GM12878 (cell line): ENCODE measurements at regions not wholly inside any gene's neighbourhood (a gene's known extent, or its start where the extent isn't known, plus 50 kb on each side); places are given as distances from the start of the nearest gene placed in this dataset.

ENCODE experiments used
- ATAC-seq: fragments of 200-7000 bp; cut with Tn5 transposase; 3 replicates; pipeline ENCODE4 v1.9.1; 2020; ENCODE audit warnings: mild to moderate bottlenecking, moderate library complexity
- BruUV-seq: library from RNA; stranded (reverse); fragments of 400-500 nt; replicated peaks from 2 replicates; lab custom pipeline; 2021; lab: Mats Ljungman, UMichigan
- CTCF ChIA-PET: fragments of 300-600 bp; sonication (Branson Sonifier 250); formaldehyde crosslinking; extraction: SDS; loops from one replicate; lab custom pipeline; 2021; ENCODE audit warnings: inconsistent platforms; lab: Yijun Ruan, JAX
- POLR2A ChIA-PET: fragments of 350-600 bp; formaldehyde crosslinking; extraction: SDS; loops from one replicate; lab custom pipeline; 2021; ENCODE audit warnings: inconsistent platforms; lab: Charles Lee
- RAD21 ChIA-PET: fragments of 300-600 bp; sonication (Branson Sonifier 250); formaldehyde crosslinking; loops from one replicate; lab custom pipeline; 2023; ENCODE audit warnings: antibody characterized with exemption; ENCODE audit not compliant: unreplicated experiment; lab: Charles Lee
- SMC1A ChIA-PET: fragments of 300-600 bp; sonication (Branson Sonifier 250); formaldehyde crosslinking; loops from one replicate; lab custom pipeline; 2023; ENCODE audit not compliant: unreplicated experiment, uncharacterized antibody; lab: Charles Lee
- DNase-seq: peaks from one replicate; pipeline ENCODE4 v3.0.0-alpha.2; 2011; ENCODE audit warnings: low read depth, low spot score
- FAIRE-seq: peaks from 3 replicates; lab custom pipeline; 2011; peaks lifted over from hg19 to GRCh38; lab: Jason Lieb, UNC
- H2AFZ ChIP-seq: 2 replicates; pipeline ENCODE4 v1.6.0; 2011; ENCODE audit warnings: low read depth, low read length, control low read depth; ENCODE audit not compliant: control insufficient read depth
- H3K27ac ChIP-seq: 2 replicates; pipeline ENCODE4 v1.5.1; 2011; ENCODE audit warnings: control low read depth; ENCODE audit not compliant: control insufficient read depth, insufficient read depth
- H3K27me3 ChIP-seq, 2 experiments: replicated peaks in 1 of 2; 2 replicates each; pipeline versions ENCODE4 v1.6.0 to v1.6.1; 2011; ENCODE audit warnings: low read length in 1 of 2; ENCODE audit not compliant: control insufficient read depth in 2 of 2, insufficient read depth in 2 of 2
- H3K36me3 ChIP-seq, 2 experiments: 2 replicates each; pipeline ENCODE4 v1.5.1; 2011; ENCODE audit warnings: low read length in 1 of 2; ENCODE audit not compliant: control insufficient read depth in 2 of 2, insufficient read depth in 2 of 2
- H3K4me1 ChIP-seq: 2 replicates; pipeline ENCODE4 v1.6.1; 2011; ENCODE audit warnings: mild to moderate bottlenecking, low read length, moderate library complexity, mixed read lengths; ENCODE audit not compliant: control insufficient read depth, insufficient read depth
- H3K4me2 ChIP-seq: 2 replicates; pipeline ENCODE4 v1.6.0; 2011; ENCODE audit warnings: control low read depth; ENCODE audit not compliant: control insufficient read depth, insufficient read depth
- H3K4me3 ChIP-seq: fragments of 200-600 bp; sonication (generic); 2 replicates; pipeline ENCODE4 v1.5.1; 2016
- H3K79me2 ChIP-seq: 2 replicates; pipeline ENCODE4 v1.6.0; 2011; ENCODE audit warnings: low read length; ENCODE audit not compliant: control insufficient read depth, insufficient read depth
- H3K9ac ChIP-seq: 2 replicates; pipeline ENCODE4 v1.8.0; 2011; ENCODE audit warnings: low read length, control low read depth, mixed read lengths; ENCODE audit not compliant: control insufficient read depth, insufficient read depth
- H3K9me3 ChIP-seq: replicated peaks from 3 replicates; pipeline ENCODE4 v1.5.1; 2011; ENCODE audit warnings: mild to moderate bottlenecking, low read length; ENCODE audit not compliant: control insufficient read depth, insufficient read depth
- H4K20me1 ChIP-seq: 2 replicates; pipeline ENCODE4 v1.6.0; 2011; ENCODE audit not compliant: control insufficient read depth, insufficient read depth
- BHLHE40 ChIP-seq, 2 experiments: fragments of 450-650 bp in 1 of 2; IDR thresholded peaks; 2 replicates each; pipeline ENCODE4 v1.6.1; 2011 to 2017; ENCODE audit warnings: low read depth in 2 of 2, borderline replicate concordance in 1 of 2, improper control_type of control experiment in 1 of 2, low read length in 1 of 2, mild to moderate bottlenecking in 1 of 2
- BRCA1 ChIP-seq: IDR thresholded peaks from 2 replicates; pipeline ENCODE4 v1.6.1; 2011; ENCODE audit warnings: low read depth, low read length, improper control_type of control experiment
- CEBPB ChIP-seq, 2 experiments: fragments of 150-350 bp in 1 of 2; IDR thresholded peaks; 2 replicates each; pipeline ENCODE4 v1.6.1; 2012 to 2014; ENCODE audit warnings: low read depth in 2 of 2, low read length in 2 of 2, borderline replicate concordance in 1 of 2, inconsistent platforms in 1 of 2
- JUND ChIP-seq: IDR thresholded peaks from 2 replicates; pipeline ENCODE4 v1.6.1; 2012; ENCODE audit warnings: low read depth, mild to moderate bottlenecking, low read length, improper control_type of control experiment, moderate library complexity
- LARP7 ChIP-seq: fragments of 450-650 bp; IDR thresholded peaks from 2 replicates; pipeline ENCODE4 v1.6.1; 2017; ENCODE audit warnings: mild to moderate bottlenecking
- MTA3 ChIP-seq: IDR thresholded peaks from 2 replicates; pipeline ENCODE4 v1.6.1; 2012; ENCODE audit warnings: low read length, inconsistent platforms, borderline replicate concordance
- RFX5 ChIP-seq: IDR thresholded peaks from 2 replicates; pipeline ENCODE4 v1.6.1; 2011; ENCODE audit warnings: low read depth, low read length, improper control_type of control experiment
- RUNX3 ChIP-seq: IDR thresholded peaks from 2 replicates; pipeline ENCODE4 v1.6.1; 2012; ENCODE audit warnings: low read length, inconsistent platforms
- SMARCA5 ChIP-seq: fragments of 450-650 bp; IDR thresholded peaks from 2 replicates; pipeline ENCODE4 v1.6.1; 2017; ENCODE audit warnings: mild to moderate bottlenecking
- SREBF2 ChIP-seq: IDR thresholded peaks from 2 replicates; pipeline ENCODE4 v1.6.1; 2012; ENCODE audit warnings: mild to moderate bottlenecking, low read length
- TBL1XR1 ChIP-seq: IDR thresholded peaks from 2 replicates; pipeline ENCODE4 v1.6.1; 2012; ENCODE audit warnings: low read depth, low read length, improper control_type of control experiment
- TCF3 ChIP-seq: IDR thresholded peaks from 2 replicates; pipeline ENCODE4 v1.6.1; 2012; ENCODE audit warnings: low read depth, mild to moderate bottlenecking, low read length, borderline replicate concordance; ENCODE audit not compliant: insufficient read depth
- USF1 ChIP-seq: IDR thresholded peaks from 2 replicates; pipeline ENCODE4 v1.6.1; 2011; ENCODE audit warnings: borderline replicate concordance, low read depth, mild to moderate bottlenecking, moderate library complexity, mixed read lengths, low read length; ENCODE audit not compliant: insufficient read depth; ENCODE audit errors: extremely low read length
- ZBED1 ChIP-seq: IDR thresholded peaks from 2 replicates; pipeline ENCODE4 v1.6.1; 2016; ENCODE audit warnings: borderline replicate concordance
- ZSCAN29 ChIP-seq: fragments of 450-650 bp; IDR thresholded peaks from 2 replicates; pipeline ENCODE4 v1.6.1; 2017; ENCODE audit warnings: mild to moderate bottlenecking, moderate library complexity
- WGBS: methylation state at CpG from one replicate; pipeline ENCODE4 v1.1.6; 2016; ENCODE audit warnings: low lambda C conversion rate; ENCODE audit not compliant: insufficient replicate concordance, insufficient coverage; ENCODE audit errors: missing lambda C conversion rate; 5-methylcytosine and 5-hydroxymethylcytosine counted together
- in situ Hi-C: fragments of 300-500 bp; cut with MboI; formaldehyde crosslinking; loops from 9 replicates; pipeline ENCODE4 v1.14.3; 2018; ENCODE audit warnings: mixed read lengths
- intact Hi-C: fragments of 100-400 bp; cut with micrococcal nuclease; formaldehyde crosslinking; loops from one replicate; pipeline ENCODE4 v1.14.2; 2022; ENCODE audit not compliant: unreplicated experiment
- TF ChIP-seq, protein P1 (sequence below): fragments of 450-650 bp; IDR thresholded peaks from 2 replicates; pipeline ENCODE4 v1.6.1; 2016; ENCODE audit warnings: mild to moderate bottlenecking
- TF ChIP-seq, protein P2 (sequence below): IDR thresholded peaks from 2 replicates; pipeline ENCODE4 v1.6.1; 2011; ENCODE audit warnings: low read depth, mild to moderate bottlenecking, low read length, moderate library complexity, borderline replicate concordance; ENCODE audit errors: extremely low read depth
- TF ChIP-seq, protein P3 (sequence below): fragments of 450-650 bp; formaldehyde crosslinking; IDR thresholded peaks from 2 replicates; pipeline ENCODE4 v1.4.0; 2020; ENCODE audit warnings: mild to moderate bottlenecking, moderate library complexity

DNA sequence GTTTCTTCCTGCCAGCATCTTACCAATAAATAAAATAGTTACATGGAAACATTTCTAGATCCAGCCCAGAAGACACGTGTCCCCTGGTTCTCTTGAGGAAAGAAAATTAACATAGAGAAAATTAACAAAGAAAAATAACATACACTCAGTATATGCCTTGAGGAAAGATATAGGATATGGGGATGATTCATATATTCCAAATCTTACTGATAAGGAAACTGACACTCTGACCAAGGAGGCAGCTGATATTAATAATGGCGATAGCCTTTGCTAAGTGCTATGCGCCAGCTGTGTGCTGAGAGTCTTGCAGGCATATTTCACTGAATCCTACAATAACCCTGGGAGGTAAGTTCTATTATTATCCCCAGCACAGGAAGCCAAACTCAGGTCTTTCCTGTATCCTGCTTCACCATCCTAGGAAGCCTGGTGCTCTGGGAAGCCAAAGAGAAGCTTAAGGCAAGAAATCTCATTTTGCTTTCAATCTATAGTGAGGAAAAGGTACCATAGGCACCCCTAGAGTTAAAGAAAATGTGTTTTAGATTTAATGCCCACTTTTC lies 302.7 kb upstream of the NREP start (continued):
- no peak for TF ChIP-seq MTA3
- TF ChIP-seq, protein P1, sequence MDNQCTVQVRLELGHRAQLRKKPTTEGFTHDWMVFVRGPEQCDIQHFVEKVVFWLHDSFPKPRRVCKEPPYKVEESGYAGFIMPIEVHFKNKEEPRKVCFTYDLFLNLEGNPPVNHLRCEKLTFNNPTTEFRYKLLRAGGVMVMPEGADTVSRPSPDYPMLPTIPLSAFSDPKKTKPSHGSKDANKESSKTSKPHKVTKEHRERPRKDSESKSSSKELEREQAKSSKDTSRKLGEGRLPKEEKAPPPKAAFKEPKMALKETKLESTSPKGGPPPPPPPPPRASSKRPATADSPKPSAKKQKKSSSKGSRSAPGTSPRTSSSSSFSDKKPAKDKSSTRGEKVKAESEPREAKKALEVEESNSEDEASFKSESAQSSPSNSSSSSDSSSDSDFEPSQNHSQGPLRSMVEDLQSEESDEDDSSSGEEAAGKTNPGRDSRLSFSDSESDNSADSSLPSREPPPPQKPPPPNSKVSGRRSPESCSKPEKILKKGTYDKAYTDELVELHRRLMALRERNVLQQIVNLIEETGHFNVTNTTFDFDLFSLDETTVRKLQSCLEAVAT: no peak
- no peak for TF ChIP-seq TCF3
- no peak for TF ChIP-seq BHLHE40 (IDR thresholded peaks at IDR 0.05; ENCODE audit: borderline replicate concordance in 1 of 2, low read depth in 2 of 2, low read length in 1 of 2)
- no peak for TF ChIP-seq SREBF2
- TF ChIP-seq RFX5: no peak
- no peak for TF ChIP-seq JUND
- no peak for TF ChIP-seq SMARCA5
- TF ChIP-seq USF1: no peak
- peak; percentile 57; the same call in 1 of the 2 replicates for TF ChIP-seq RUNX3

DNA sequence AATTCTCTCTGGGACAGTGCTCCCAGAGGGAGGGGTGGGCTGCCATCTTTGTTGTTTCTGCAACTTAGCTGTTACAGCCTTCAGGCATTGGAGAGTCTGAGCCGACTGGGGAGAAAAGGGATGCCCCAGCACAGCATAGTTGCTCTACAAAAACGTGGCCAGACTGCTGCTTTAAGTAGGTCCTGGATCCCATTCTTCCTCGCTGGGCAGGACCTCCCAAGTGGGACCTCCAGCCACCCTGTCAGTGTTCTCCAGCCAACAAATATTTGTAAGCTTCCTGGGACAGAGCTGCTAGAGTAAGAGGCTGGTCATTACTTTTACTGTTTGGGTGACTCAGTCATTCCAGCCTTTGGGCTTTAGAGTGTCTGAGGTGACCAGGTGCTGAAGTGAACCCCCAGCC lies 292.7 kb upstream of the NREP start:
- H3K4me1 ChIP-seq: no peaks in the 10 kb centered on the region
- H3K79me2 ChIP-seq: no peaks in the 10 kb centered on the region
- H3K4me2 ChIP-seq: no peak overlapping the region
- intact Hi-C loops: no loop called here
- no peak overlapping the region for H3K27ac ChIP-seq
- FAIRE-seq (no peak), ATAC-seq (no peak), DNase-seq (no peak)
- no peaks in the 10 kb centered on the region; the same call in 1 of the 3 replicates for H3K9me3 ChIP-seq
- H3K4me3 ChIP-seq: no peak overlapping the region
- no peak overlapping the region for H3K9ac ChIP-seq
- no peaks in the 10 kb centered on the region for H3K27me3 ChIP-seq
- BruUV-seq: no TSS peak
- H4K20me1 ChIP-seq: no peaks in the 10 kb centered on the region
- CTCF ChIA-PET: no interaction called here
- in situ Hi-C loops: no loop called here
- no peak overlapping the region for H2AFZ ChIP-seq
- SMC1A ChIA-PET: interaction anchor here (1.1 to 1.6 kb wide), 2 partner anchors 9 to 25 kb away, joined by 3 to 4 read pairs; no protein-coding TSS in a partner anchor
- RAD21 ChIA-PET: no interaction called here
- WGBS: 13% methylated on average over 3 of the region's 3 CpGs
- H3K36me3 ChIP-seq: no peaks in the 10 kb centered on the region
- POLR2A ChIA-PET: no interaction called here
- TF ChIP-seq, protein P2, sequence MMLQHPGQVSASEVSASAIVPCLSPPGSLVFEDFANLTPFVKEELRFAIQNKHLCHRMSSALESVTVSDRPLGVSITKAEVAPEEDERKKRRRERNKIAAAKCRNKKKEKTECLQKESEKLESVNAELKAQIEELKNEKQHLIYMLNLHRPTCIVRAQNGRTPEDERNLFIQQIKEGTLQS: no peak
- no peak for TF ChIP-seq LARP7
- TF ChIP-seq TBL1XR1: no peak
- TF ChIP-seq MTA3: no peak
- TF ChIP-seq, protein P3, sequence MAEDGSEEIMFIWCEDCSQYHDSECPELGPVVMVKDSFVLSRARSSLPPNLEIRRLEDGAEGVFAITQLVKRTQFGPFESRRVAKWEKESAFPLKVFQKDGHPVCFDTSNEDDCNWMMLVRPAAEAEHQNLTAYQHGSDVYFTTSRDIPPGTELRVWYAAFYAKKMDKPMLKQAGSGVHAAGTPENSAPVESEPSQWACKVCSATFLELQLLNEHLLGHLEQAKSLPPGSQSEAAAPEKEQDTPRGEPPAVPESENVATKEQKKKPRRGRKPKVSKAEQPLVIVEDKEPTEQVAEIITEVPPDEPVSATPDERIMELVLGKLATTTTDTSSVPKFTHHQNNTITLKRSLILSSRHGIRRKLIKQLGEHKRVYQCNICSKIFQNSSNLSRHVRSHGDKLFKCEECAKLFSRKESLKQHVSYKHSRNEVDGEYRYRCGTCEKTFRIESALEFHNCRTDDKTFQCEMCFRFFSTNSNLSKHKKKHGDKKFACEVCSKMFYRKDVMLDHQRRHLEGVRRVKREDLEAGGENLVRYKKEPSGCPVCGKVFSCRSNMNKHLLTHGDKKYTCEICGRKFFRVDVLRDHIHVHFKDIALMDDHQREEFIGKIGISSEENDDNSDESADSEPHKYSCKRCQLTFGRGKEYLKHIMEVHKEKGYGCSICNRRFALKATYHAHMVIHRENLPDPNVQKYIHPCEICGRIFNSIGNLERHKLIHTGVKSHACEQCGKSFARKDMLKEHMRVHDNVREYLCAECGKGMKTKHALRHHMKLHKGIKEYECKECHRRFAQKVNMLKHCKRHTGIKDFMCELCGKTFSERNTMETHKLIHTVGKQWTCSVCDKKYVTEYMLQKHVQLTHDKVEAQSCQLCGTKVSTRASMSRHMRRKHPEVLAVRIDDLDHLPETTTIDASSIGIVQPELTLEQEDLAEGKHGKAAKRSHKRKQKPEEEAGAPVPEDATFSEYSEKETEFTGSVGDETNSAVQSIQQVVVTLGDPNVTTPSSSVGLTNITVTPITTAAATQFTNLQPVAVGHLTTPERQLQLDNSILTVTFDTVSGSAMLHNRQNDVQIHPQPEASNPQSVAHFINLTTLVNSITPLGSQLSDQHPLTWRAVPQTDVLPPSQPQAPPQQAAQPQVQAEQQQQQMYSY (CRISPR knock-in tag): no peak
- no peak for TF ChIP-seq BRCA1
- no peak for TF ChIP-seq CEBPB (IDR thresholded peaks at IDR 0.05; ENCODE audit: borderline replicate concordance in 1 of 2, low read depth in 2 of 2, low read length in 2 of 2)
- no peak for TF ChIP-seq ZBED1
- no peak for TF ChIP-seq ZSCAN29
